ENCODE measurements at regions not wholly inside any gene's neighbourhood (a gene's known extent, or its start where the extent isn't known, plus 50 kb on each side); places are given as distances from the start of the nearest gene placed in this dataset.
"Not testable (repeated sequence)": the region's sequence is repeated elsewhere in the genome, so short reads cannot be mapped to it uniquely, and the experiment has no call there.

DNA sequence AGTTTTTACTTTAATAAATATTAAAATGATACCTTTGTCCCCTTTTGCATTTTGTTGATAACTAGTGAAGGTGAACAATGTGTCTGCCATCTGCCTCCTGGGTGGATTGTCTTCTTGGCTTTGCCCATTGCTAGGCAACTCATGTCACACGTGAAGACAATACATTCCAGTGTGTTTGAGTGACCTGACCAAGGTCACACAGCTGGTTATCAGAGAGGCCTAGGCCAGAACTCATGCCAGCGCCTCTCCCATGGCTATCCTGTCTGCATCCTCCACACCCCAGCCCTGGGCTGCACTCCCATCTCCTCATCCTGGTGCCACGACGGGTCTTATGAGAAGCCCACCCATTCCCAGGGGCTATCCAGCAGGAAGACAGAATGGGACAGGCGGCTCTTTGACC, 108.7 kb downstream of the PLCE1 start:
- H3K36me3 Mint-ChIP-seq, result no peaks in the 10 kb centered on the region
- CTCF ChIA-PET, result no interaction called here
- H3K4me1 Mint-ChIP-seq, result no peaks in the 10 kb centered on the region
- H3K9me3 Mint-ChIP-seq, result no peaks in the 10 kb centered on the region
- H3K27ac Mint-ChIP-seq, result no peak overlapping the region
- peaks cover 4% of the 10 kb centered on the region for H3K27me3 Mint-ChIP-seq
- H3K4me3 Mint-ChIP-seq, result no peak overlapping the region
- DNase-seq, result no peak

DNA sequence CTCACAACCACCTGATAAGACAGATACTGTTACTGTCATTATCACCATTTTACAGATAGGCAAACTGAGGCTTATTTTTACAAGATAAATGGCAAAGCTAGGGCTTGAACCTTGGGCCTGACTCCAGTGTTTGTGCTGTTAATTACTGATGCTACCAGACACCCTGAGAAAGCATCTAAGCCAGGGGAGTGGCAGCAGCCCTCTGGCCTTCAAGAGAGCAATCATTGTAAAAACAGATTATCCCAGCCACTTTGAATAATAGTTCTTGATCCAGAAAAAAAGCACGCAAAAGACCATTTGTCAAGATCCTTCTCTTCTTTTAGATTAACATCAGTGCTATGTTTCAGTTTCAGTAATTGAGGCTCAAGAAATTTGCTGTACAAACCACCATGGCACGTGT, 109.5 kb downstream of the PLCE1 start:
- H3K9me3 Mint-ChIP-seq, result no peaks in the 10 kb centered on the region
- H3K27me3 Mint-ChIP-seq, result peaks cover 4% of the 10 kb centered on the region
- H3K4me3 Mint-ChIP-seq, result no peak overlapping the region
- H3K36me3 Mint-ChIP-seq, result no peaks in the 10 kb centered on the region
- no peak overlapping the region for H3K27ac Mint-ChIP-seq
- H3K4me1 Mint-ChIP-seq, result no peaks in the 10 kb centered on the region
- CTCF ChIA-PET, result no interaction called here
- no peak for DNase-seq

DNA sequence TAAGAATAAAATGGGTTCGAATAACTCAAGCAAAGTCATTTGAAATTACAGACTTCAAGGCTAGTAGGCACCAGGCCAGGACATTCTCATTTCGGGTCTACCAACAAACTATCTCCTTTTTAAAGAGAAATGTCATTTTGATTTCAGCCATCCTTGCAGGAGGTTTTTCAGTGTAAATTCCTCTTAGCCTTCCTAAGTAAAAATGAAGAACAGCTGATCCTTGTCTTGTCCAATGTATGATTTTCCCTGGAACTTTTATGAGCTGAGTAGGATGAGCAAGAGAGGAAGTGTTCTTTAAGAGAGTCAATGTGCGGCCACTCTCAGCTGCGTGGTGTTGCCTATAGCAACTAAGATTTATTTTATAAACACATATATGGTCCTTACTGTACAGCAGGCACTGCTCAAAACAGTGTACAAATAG, 110.1 kb downstream of the PLCE1 start:
- H3K36me3 Mint-ChIP-seq, result no peaks in the 10 kb centered on the region
- no peak overlapping the region for H3K27ac Mint-ChIP-seq
- no peaks in the 10 kb centered on the region for H3K4me1 Mint-ChIP-seq
- H3K4me3 Mint-ChIP-seq, result no peak overlapping the region
- no peak for DNase-seq
- peaks cover 4% of the 10 kb centered on the region for H3K27me3 Mint-ChIP-seq
- no peaks in the 10 kb centered on the region for H3K9me3 Mint-ChIP-seq
- CTCF ChIA-PET, result no interaction called here

DNA sequence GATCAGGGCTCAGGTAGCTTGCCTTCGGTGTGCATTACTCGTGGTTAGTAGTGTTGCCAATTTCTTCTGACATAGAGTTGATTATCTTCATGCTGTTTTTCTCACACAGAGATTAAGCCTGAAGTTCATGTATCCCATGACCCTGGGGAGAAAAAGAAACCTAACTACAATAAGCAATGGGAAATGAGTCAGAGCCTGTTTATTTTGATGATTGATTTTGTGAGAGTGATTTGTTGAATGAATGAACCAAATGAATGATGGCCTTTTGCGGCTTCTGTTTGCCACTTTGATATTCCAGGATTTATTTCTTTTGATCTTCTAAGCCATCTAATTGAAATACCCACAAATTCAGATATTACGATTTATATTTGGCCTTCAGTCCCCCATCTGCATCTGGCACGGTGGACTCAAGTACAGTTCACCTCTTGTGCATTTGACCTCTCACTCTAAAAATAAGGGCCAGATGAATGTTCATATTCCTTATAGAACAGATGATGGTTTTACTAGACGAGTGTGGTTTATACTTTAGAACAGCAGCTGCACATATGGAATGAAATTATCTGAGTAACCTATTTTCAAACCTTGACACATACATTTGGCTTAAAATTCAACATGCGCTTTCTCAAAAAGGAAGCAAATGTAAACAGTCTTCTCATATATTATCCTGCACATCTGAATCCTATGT, 110.7 kb downstream of the PLCE1 start:
- Mint-ChIP-seq H3K4me1 (no peaks in the 10 kb centered on the region), H3K36me3 (no peaks in the 10 kb centered on the region), H3K9me3 (no peaks in the 10 kb centered on the region), H3K27ac (no peak overlapping the region), H3K4me3 (no peak overlapping the region), H3K27me3 (peaks cover 4% of the 10 kb centered on the region)
- DNase-seq, result no peak
- CTCF ChIA-PET, result no interaction called here

GRCh38 chr10:94105226-94105625, 111.5 kb downstream of the PLCE1 start:
- H3K4me1 Mint-ChIP-seq, result no peaks in the 10 kb centered on the region
- H3K27me3 Mint-ChIP-seq, result peaks cover 4% of the 10 kb centered on the region
- no peaks in the 10 kb centered on the region for H3K36me3 Mint-ChIP-seq
- CTCF ChIA-PET, result no interaction called here
- no peak for DNase-seq
- H3K9me3 Mint-ChIP-seq, result no peaks in the 10 kb centered on the region
- H3K27ac Mint-ChIP-seq, result no peak overlapping the region
- no peak overlapping the region for H3K4me3 Mint-ChIP-seq

DNA sequence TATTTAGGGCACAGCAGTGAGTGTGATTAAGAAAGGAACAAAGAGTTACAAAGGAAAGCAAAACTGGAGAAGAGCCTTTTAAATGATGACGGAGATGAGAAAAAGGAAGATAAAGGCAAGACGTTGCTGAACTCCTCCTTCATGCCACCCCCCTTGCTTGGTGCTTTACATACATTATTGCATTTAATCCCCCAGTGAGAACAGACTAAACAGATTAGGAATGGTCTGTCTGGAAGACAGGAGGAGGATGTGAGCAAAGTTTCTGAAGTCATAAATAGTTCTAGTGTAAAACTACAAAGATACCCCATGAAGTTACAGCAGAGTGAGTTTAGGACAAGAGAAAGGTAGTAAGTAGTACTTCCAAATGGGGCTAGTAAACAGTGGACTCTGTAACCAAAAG, 113.5 kb downstream of the PLCE1 start:
- DNase-seq, result no peak
- H3K4me3 Mint-ChIP-seq, result no peak overlapping the region
- H3K4me1 Mint-ChIP-seq, result no peaks in the 10 kb centered on the region
- H3K27ac Mint-ChIP-seq, result no peak overlapping the region
- H3K9me3 Mint-ChIP-seq, result no peaks in the 10 kb centered on the region
- H3K36me3 Mint-ChIP-seq, result no peaks in the 10 kb centered on the region
- H3K27me3 Mint-ChIP-seq, result peaks cover 5% of the 10 kb centered on the region
- CTCF ChIA-PET, result no interaction called here

DNA sequence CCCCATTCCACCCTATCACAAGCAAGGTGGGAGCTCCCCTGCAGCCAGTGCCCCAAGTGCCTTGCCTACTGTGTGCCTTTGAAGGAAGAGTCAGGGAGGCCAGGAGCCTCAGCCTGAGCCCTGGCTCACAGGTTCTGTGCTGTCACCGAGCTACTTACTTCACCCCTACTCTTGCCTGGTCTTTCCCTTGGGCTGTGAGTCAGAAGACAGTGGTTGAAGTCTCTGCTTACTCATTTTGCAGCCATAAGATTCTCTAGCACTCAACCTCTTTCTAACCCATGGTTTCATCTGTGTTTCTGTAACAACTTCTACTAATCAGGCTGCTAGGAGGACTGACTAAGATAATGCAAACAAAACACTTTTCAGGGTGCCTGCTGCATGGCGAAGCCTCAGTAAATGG, 114.5 kb downstream of the PLCE1 start:
- no peaks in the 10 kb centered on the region for H3K4me1 Mint-ChIP-seq
- H3K9me3 Mint-ChIP-seq, result no peaks in the 10 kb centered on the region
- H3K36me3 Mint-ChIP-seq, result no peaks in the 10 kb centered on the region
- peaks cover 5% of the 10 kb centered on the region for H3K27me3 Mint-ChIP-seq
- no peak for DNase-seq
- no peak overlapping the region for H3K4me3 Mint-ChIP-seq
- no peak overlapping the region for H3K27ac Mint-ChIP-seq
- CTCF ChIA-PET, result no interaction called here

DNA sequence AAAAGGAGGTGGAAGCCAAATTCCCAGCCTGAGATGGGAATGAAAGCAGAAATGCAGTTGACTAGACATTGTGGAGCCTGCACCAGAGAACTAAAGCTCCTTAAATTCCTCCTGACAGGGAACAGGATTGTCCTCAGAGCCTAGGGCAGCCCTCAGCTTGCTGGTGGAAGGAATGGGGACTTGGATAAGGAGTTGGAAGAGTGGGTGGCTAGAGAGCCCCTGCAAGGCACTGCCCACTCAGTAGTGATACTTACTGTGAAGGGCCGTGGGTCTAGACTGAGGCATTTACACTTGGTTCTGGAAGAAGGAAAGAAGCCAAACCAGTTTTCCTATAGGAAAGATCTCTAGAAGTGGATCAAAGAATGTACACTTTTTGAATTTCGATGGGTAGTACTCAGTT, 117.6 kb downstream of the PLCE1 start:
- Mint-ChIP-seq H3K4me1 (no peaks in the 10 kb centered on the region), H3K4me3 (no peak overlapping the region), H3K36me3 (no peaks in the 10 kb centered on the region), H3K27me3 (peaks cover 5% of the 10 kb centered on the region), H3K27ac (no peak overlapping the region), H3K9me3 (peaks cover 1% of the 10 kb centered on the region)
- no peak for DNase-seq
- CTCF ChIA-PET, result no interaction called here

- Mint-ChIP-seq H3K36me3 (no peaks in the 10 kb centered on the region), H3K4me1 (no peaks in the 10 kb centered on the region), H3K9me3 (peaks cover 1% of the 10 kb centered on the region), H3K27me3 (peaks cover 5% of the 10 kb centered on the region), H3K4me3 (no peak overlapping the region), H3K27ac (no peak overlapping the region)
- no peak for DNase-seq
- CTCF ChIA-PET, result no interaction called here
Measured at GRCh38 chr10:94112321-94112720, 118.6 kb downstream of the PLCE1 start.

- CTCF ChIA-PET, result no interaction called here
- Mint-ChIP-seq H3K4me3 (no peak overlapping the region), H3K27me3 (peaks cover 5% of the 10 kb centered on the region), H3K36me3 (no peaks in the 10 kb centered on the region), H3K4me1 (no peaks in the 10 kb centered on the region), H3K27ac (no peak overlapping the region), H3K9me3 (peaks cover 1% of the 10 kb centered on the region)
- DNase-seq, result no peak
Measured at GRCh38 chr10:94115725-94116124, 122.0 kb downstream of the PLCE1 start.

- Mint-ChIP-seq H3K9me3 (peaks cover 1% of the 10 kb centered on the region), H3K27me3 (no peaks in the 10 kb centered on the region), H3K4me3 (no peak overlapping the region), H3K27ac (no peak overlapping the region), H3K4me1 (no peaks in the 10 kb centered on the region), H3K36me3 (no peaks in the 10 kb centered on the region)
- no peak for DNase-seq
- CTCF ChIA-PET, result no interaction called here
Measured at GRCh38 chr10:94116848-94117247, 123.1 kb downstream of the PLCE1 start.

DNA sequence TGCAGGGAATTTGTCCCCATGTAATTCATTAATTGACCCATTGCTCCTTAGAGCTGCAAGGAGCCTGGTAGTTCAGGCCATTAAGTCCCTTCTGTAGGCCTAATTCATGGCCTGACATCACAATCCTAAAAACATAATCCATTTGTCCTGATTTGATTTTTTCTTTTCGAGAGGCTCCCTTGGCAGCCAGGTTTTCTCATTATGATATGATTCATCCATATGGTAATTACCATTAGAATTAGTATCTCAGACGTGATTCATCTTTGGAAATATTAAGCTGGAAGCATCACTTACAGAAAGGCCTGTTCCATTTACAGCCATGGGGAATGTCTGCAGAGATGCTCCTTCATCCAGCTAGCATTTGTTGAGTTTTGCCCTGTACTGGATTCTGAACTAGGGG, 128.5 kb downstream of the PLCE1 start:
- DNase-seq, result no peak
- Mint-ChIP-seq H3K36me3 (no peaks in the 10 kb centered on the region), H3K27ac (no peak overlapping the region), H3K27me3 (no peaks in the 10 kb centered on the region), H3K9me3 (no peaks in the 10 kb centered on the region), H3K4me3 (no peak overlapping the region), H3K4me1 (no peaks in the 10 kb centered on the region)
- CTCF ChIA-PET, result no interaction called here

DNA sequence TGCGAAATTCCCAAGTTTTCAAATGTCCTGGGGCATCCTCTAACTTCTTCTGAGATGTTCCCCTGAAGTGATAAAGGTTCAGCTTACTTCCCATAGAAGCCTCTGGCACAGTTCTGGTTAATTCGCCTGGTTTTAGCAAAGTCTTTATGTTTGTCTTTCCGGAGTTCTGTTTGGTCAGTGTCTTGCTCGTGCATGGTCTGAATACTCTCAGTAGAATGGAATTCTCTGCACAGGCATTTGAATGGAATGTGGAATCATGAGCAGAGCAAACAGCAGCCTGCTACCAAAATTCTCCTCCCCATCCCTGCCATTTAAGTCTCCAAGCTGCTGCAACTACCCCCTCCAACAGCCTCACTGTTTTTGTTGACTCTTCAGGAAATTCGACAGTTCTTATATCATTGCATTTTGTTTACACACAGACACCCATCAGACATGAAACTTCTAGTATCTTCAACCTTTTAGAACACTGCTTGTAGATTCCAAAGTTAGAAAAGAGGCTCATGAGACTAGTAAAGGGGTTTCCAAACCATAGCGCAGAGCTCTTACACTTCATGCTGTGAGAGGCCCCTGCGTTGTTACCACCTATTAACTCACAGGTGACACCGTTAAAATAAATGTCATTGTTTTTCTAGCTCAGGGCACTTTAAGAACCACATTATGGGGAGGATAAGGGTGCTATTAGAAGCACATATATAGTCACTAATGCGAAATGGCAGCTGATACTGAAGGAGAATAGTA, 129.7 kb downstream of the PLCE1 start:
- H3K27me3 Mint-ChIP-seq, result no peaks in the 10 kb centered on the region
- H3K36me3 Mint-ChIP-seq, result no peaks in the 10 kb centered on the region
- H3K27ac Mint-ChIP-seq, result no peak overlapping the region
- no peak for DNase-seq
- no peak overlapping the region for H3K4me3 Mint-ChIP-seq
- CTCF ChIA-PET, result no interaction called here
- H3K4me1 Mint-ChIP-seq, result no peaks in the 10 kb centered on the region
- H3K9me3 Mint-ChIP-seq, result no peaks in the 10 kb centered on the region

DNA sequence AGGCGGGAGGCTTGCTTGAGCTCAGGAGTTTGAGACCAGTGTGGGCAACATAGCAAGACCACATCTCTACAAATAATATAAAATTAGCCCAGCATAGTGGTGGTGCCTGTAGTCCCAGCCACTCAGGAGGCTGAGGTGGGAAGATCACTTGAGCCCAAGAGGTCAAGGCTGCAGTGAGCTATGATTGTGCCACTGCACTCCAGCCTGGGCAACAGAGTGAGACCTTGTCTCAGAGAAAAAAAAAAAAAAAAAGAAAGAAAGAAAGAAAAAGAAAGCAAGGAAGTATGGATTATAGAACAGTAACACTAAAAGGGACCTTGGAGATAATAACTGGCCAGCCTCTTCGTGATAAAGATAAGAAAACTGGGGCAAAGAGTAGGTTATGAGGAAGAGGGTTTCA, 130.4 kb downstream of the PLCE1 start:
- H3K27me3 Mint-ChIP-seq, CTCF ChIA-PET, H3K36me3 Mint-ChIP-seq, H3K4me3 Mint-ChIP-seq, H3K9me3 Mint-ChIP-seq, H3K27ac Mint-ChIP-seq, H3K4me1 Mint-ChIP-seq, DNase-seq: not testable (repeated sequence)

DNA sequence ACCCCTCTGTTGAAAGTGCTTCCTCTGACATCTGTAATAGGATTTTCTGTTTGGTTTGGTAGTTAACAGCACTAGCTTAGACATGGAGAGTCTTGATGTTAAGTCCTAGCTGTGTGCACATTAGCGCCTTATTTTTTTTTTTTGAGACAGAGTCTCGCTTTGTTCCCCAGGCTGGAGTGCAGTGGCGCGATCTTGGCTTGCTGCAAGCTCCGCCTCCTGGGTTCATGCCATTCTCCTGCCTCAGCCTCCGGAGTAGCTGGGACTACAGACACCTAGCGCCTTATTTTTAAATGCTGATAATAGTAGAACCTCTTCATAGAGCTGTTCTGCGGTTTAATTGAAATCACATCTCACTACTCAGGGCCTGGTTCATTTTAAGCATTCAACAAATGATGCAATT, 131.5 kb downstream of the PLCE1 start:
- H3K27me3 Mint-ChIP-seq, H3K27ac Mint-ChIP-seq, H3K9me3 Mint-ChIP-seq, H3K36me3 Mint-ChIP-seq, CTCF ChIA-PET, DNase-seq, H3K4me1 Mint-ChIP-seq, H3K4me3 Mint-ChIP-seq: not testable (repeated sequence)
